Epithelial cell of esophagus (primary cell): ENCODE measurements at regions not wholly inside any gene's neighbourhood (a gene's known extent, or its start where the extent isn't known, plus 50 kb on each side); places are given as distances from the start of the nearest gene placed in this dataset.

ENCODE experiments used
- DNase-seq: peaks from one replicate; pipeline ENCODE4 v3.0.0; 2010; ENCODE audit warnings: low read depth
- H3K4me3 ChIP-seq: 2 replicates; pipeline ENCODE4 v1.5.1; 2011; ENCODE audit warnings: mild to moderate bottlenecking, low read length, control low read depth
- CTCF ChIP-seq: IDR thresholded peaks from 2 replicates; pipeline ENCODE4 v1.5.1; 2011; ENCODE audit warnings: low read depth, mild to moderate bottlenecking, low read length, control low read depth, inconsistent platforms; ENCODE audit not compliant: insufficient read depth; ENCODE audit errors: missing control alignments

GRCh38 chr20:23299673-23300050, 50.9 kb upstream of the NXT1 start:
- no peak for TF ChIP-seq CTCF
- DNase-seq, result no peak

GRCh38 chr20:23298926-23299672, 51.5 kb upstream of the NXT1 start:
- TF ChIP-seq CTCF, result no peak
- no peak for DNase-seq
- no peak overlapping the region for H3K4me3 ChIP-seq

More at GRCh38 chr20:23299673-23300050, 50.9 kb upstream of the NXT1 start:
- no peak overlapping the region for H3K4me3 ChIP-seq

- TF ChIP-seq CTCF, result no peak
- DNase-seq, result peak; percentile 19
- no peak overlapping the region for H3K4me3 ChIP-seq
These were observed 52.4 kb upstream of the NXT1 start for GRCh38 chr20:23298155-23298554.

DNA sequence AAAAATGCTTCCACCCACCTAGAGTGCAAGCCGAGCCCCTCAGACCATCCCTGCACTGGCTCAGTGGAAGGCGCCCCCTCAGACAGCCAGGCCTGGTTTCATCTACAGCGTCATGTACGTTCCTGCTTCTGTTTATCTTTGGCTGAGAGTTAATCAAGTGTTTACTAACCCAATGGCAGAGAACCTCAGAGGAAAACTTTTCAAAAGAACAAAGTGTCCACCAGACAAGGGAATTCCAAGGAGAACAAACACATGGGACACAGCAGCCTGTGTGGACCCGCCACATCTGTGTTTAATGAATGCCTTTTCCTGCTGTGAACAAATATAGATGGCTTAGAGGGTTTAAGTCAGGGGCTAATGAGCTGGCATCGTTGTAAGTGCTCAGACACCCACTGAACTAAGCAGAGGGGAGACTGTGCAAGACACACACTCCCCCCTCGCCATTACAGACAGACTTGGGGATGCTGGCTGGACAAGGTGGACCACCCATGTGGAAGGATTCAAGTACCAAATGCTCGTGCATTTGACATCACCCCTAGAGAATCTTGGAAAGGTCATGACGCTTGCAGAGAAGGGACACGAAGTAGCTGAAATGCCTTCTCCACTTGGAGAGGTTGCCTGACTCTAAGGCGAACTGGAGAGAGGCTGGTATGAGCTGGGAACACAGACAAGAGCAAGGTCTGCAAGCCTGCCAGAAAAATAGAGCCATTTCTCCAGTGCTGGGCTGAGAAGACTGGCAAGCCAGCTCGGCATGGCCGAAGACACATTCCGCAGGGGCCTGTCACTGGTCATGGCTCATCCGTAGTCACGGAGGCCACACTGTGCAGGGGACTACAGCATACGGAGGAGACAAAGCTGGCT, 53.5 kb upstream of the NXT1 start:
- TF ChIP-seq CTCF, result no peak
- H3K4me3 ChIP-seq, result no peak overlapping the region
- DNase-seq, result no peak

DNA sequence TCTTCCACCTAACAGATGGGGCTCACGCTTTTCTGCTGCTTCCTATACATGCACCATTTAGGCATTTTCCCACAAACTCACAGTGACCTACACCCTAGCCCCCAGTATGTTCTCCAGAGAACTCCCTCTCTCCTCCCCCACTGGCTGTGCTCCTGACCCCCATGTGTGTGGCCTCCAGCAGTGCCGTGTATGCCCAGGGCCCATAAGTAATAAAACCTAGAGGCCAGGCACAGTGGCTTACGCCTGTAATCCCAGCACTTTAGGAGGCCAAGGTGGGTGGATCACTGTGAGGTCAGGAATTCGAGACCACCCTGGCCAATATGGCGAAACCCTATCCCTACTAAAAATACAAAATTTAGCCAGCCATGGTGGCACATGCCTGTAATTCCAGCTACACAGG, 54.7 kb upstream of the NXT1 start:
- H3K4me3 ChIP-seq, result no peak overlapping the region
- no peak for DNase-seq
- no peak for TF ChIP-seq CTCF

- TF ChIP-seq CTCF, result no peak
- no peak overlapping the region for H3K4me3 ChIP-seq
- no peak for DNase-seq
These were observed 55.9 kb upstream of the NXT1 start for GRCh38 chr20:23294671-23295070.
